C4-2B (cell line): ENCODE measurements at regions not wholly inside any gene's neighbourhood (a gene's known extent, or its start where the extent isn't known, plus 50 kb on each side); places are given as distances from the start of the nearest gene placed in this dataset.

Source experiments
- ZFX ChIP-seq: fragments of 450-650 bp; IDR thresholded peaks from 2 replicates; pipeline ENCODE4 v1.6.1; 2017
- TF ChIP-seq, protein P1 (sequence below): fragments of 450-650 bp; conservative IDR thresholded peaks from 2 replicates; pipeline ENCODE4 v1.5.1; 2017; ENCODE audit warnings: mild to moderate bottlenecking

DNA sequence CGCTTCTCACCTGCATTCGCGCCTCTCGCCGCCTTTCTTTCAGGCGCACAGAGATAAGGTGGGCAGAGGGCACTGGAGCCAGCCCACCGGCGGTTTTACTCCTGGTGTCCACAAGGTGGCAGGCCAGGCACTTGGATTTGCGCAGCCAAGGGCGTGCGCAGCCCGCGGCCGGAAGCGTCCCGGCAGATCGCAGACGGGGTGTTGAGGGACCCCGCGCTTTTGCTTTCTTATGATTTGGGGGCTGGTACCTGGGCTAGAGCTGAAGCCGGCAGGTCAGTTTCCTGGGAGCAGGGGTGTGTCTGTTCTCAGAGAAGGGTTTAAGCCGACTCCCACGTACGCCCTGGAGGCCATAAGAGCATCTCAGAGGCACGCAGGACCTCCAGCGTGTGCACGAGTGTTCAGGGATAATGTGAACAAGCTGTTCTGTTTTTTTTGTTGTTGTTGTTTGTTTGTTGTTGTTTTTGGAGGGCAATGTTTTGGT is 305.6 kb upstream of the CXCR4 start:
- TF ChIP-seq, protein P1, sequence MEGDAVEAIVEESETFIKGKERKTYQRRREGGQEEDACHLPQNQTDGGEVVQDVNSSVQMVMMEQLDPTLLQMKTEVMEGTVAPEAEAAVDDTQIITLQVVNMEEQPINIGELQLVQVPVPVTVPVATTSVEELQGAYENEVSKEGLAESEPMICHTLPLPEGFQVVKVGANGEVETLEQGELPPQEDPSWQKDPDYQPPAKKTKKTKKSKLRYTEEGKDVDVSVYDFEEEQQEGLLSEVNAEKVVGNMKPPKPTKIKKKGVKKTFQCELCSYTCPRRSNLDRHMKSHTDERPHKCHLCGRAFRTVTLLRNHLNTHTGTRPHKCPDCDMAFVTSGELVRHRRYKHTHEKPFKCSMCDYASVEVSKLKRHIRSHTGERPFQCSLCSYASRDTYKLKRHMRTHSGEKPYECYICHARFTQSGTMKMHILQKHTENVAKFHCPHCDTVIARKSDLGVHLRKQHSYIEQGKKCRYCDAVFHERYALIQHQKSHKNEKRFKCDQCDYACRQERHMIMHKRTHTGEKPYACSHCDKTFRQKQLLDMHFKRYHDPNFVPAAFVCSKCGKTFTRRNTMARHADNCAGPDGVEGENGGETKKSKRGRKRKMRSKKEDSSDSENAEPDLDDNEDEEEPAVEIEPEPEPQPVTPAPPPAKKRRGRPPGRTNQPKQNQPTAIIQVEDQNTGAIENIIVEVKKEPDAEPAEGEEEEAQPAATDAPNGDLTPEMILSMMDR, result peak; percentile 87
- no peak for TF ChIP-seq ZFX
